ENCODE measurements at regions not wholly inside any gene's neighbourhood (a gene's known extent, or its start where the extent isn't known, plus 50 kb on each side); places are given as distances from the start of the nearest gene placed in this dataset.
"Not testable (repeated sequence)": the region's sequence is repeated elsewhere in the genome, so short reads cannot be mapped to it uniquely, and the experiment has no call there.

- DNase-seq (ENCODE audit: low spot score): no peak
- Histone ChIP-seq H3K4me1 (ENCODE audit: insufficient read depth, low read length, poor library complexity, severe bottlenecking) (no peaks in the 10 kb centered on the region), H3K9me3 (ENCODE audit: low read depth, low read length, poor library complexity, severe bottlenecking) (no peaks in the 10 kb centered on the region), H3K27me3 (replicated peaks; ENCODE audit: insufficient read depth, low read depth, low read length, poor library complexity) (peaks cover 10% of the 10 kb centered on the region), H3K36me3 (ENCODE audit: insufficient read depth, low read length, poor library complexity, severe bottlenecking) (no peaks in the 10 kb centered on the region), H3K4me3 (ENCODE audit: low read depth, low read length, poor library complexity, severe bottlenecking) (no peak overlapping the region), H3K27ac (ENCODE audit: low read depth, low read length, poor library complexity, severe bottlenecking) (no peak overlapping the region)
- intact Hi-C loops (cut with micrococcal nuclease; ENCODE audit: unreplicated experiment): no loop called here
- no TSS peak for BruUV-seq (replicated peaks)
- ChIA-PET CTCF (no interaction called here), POLR2A (ENCODE audit: low non-redundant PET) (no interaction called here)
- TF ChIP-seq CTCF (conservative IDR thresholded peaks at IDR 0.05; ENCODE audit: low read depth, low read length) (no peak), EZH2 (IDR thresholded peaks at IDR 0.05; ENCODE audit: borderline replicate concordance, low read depth, low read length, poor library complexity, severe bottlenecking) (no peak)
Observed at GRCh38 chr12:113700943-113701342, 229.3 kb upstream of the LHX5 start.

GRCh38 chr12:113699984-113700383, 228.3 kb upstream of the LHX5 start:
- DNase-seq (ENCODE audit: low spot score); H3K4me3 ChIP-seq (ENCODE audit: low read depth, low read length, poor library complexity, severe bottlenecking); H3K4me1 ChIP-seq (ENCODE audit: insufficient read depth, low read length, poor library complexity, severe bottlenecking); H3K36me3 ChIP-seq (ENCODE audit: insufficient read depth, low read length, poor library complexity, severe bottlenecking); POLR2A ChIA-PET (ENCODE audit: low non-redundant PET); intact Hi-C loops (cut with micrococcal nuclease; ENCODE audit: unreplicated experiment); CTCF ChIA-PET; BruUV-seq (replicated peaks); H3K27me3 ChIP-seq (replicated peaks; ENCODE audit: insufficient read depth, low read depth, low read length, poor library complexity); H3K27ac ChIP-seq (ENCODE audit: low read depth, low read length, poor library complexity, severe bottlenecking); H3K9me3 ChIP-seq (ENCODE audit: low read depth, low read length, poor library complexity, severe bottlenecking): not testable (repeated sequence)

- ChIA-PET CTCF (no interaction called here), POLR2A (ENCODE audit: low non-redundant PET) (no interaction called here)
- TF ChIP-seq CTCF (conservative IDR thresholded peaks at IDR 0.05; ENCODE audit: low read depth, low read length) (no peak), EZH2 (IDR thresholded peaks at IDR 0.05; ENCODE audit: borderline replicate concordance, low read depth, low read length, poor library complexity, severe bottlenecking) (no peak)
- no peak for DNase-seq (ENCODE audit: low spot score)
- no peaks in the 10 kb centered on the region for H3K36me3 ChIP-seq (ENCODE audit: insufficient read depth, low read length, poor library complexity, severe bottlenecking)
- BruUV-seq (replicated peaks): no TSS peak
- H3K27ac ChIP-seq (ENCODE audit: low read depth, low read length, poor library complexity, severe bottlenecking): no peak overlapping the region
- peaks cover 6% of the 10 kb centered on the region for H3K27me3 ChIP-seq (replicated peaks; ENCODE audit: insufficient read depth, low read depth, low read length, poor library complexity)
- H3K4me3 ChIP-seq (ENCODE audit: low read depth, low read length, poor library complexity, severe bottlenecking): no peak overlapping the region
- H3K9me3 ChIP-seq (ENCODE audit: low read depth, low read length, poor library complexity, severe bottlenecking): no peaks in the 10 kb centered on the region
- intact Hi-C loops (cut with micrococcal nuclease; ENCODE audit: unreplicated experiment): no loop called here
- H3K4me1 ChIP-seq (ENCODE audit: insufficient read depth, low read length, poor library complexity, severe bottlenecking): no peaks in the 10 kb centered on the region
Observed at GRCh38 chr12:113698510-113698858, 226.8 kb upstream of the LHX5 start.

GRCh38 chr12:113697651-113698509, 226.2 kb upstream of the LHX5 start:
- TF ChIP-seq EZH2 (IDR thresholded peaks at IDR 0.05; ENCODE audit: borderline replicate concordance, low read depth, low read length, poor library complexity, severe bottlenecking): no peak
- TF ChIP-seq CTCF (conservative IDR thresholded peaks at IDR 0.05; ENCODE audit: low read depth, low read length): no peak
- no peaks in the 10 kb centered on the region for H3K4me1 ChIP-seq (ENCODE audit: insufficient read depth, low read length, poor library complexity, severe bottlenecking)
- no peaks in the 10 kb centered on the region for H3K36me3 ChIP-seq (ENCODE audit: insufficient read depth, low read length, poor library complexity, severe bottlenecking)
- BruUV-seq (replicated peaks): no TSS peak
- ChIA-PET POLR2A (ENCODE audit: low non-redundant PET) (no interaction called here), CTCF (no interaction called here)
- H3K4me3 ChIP-seq (ENCODE audit: low read depth, low read length, poor library complexity, severe bottlenecking): no peak overlapping the region
- H3K27ac ChIP-seq (ENCODE audit: low read depth, low read length, poor library complexity, severe bottlenecking): no peak overlapping the region
- intact Hi-C loops (cut with micrococcal nuclease; ENCODE audit: unreplicated experiment): no loop called here
- peaks cover 5% of the 10 kb centered on the region for H3K27me3 ChIP-seq (replicated peaks; ENCODE audit: insufficient read depth, low read depth, low read length, poor library complexity)
- H3K9me3 ChIP-seq (ENCODE audit: low read depth, low read length, poor library complexity, severe bottlenecking): no peaks in the 10 kb centered on the region
- no peak for DNase-seq (ENCODE audit: low spot score)

Measured in A673 (cell line).